Large intestine (tissue), 3 donors: ENCODE measurements at regions not wholly inside any gene's neighbourhood (a gene's known extent, or its start where the extent isn't known, plus 50 kb on each side); places are given as distances from the start of the nearest gene placed in this dataset.

Source experiments
- DNase-seq, 2 donors: peaks; one replicate each; pipeline versions ENCODE4 v3.0.0 to v3.0.0-alpha.2; 2013
- H3K27ac ChIP-seq: one replicate; pipeline ENCODE4 v1.5.1; 2013; ENCODE audit warnings: low read length
- H3K27me3 ChIP-seq: 2 replicates; pipeline ENCODE4 v1.6.1; 2013; ENCODE audit warnings: low read length; ENCODE audit not compliant: control insufficient read depth, insufficient read depth
- H3K36me3 ChIP-seq: 2 replicates; pipeline ENCODE4 v1.6.1; 2013; ENCODE audit warnings: low read length; ENCODE audit not compliant: control insufficient read depth, insufficient read depth
- H3K4me1 ChIP-seq: one replicate; pipeline ENCODE4 v1.6.1; 2013; ENCODE audit warnings: low read length; ENCODE audit not compliant: control insufficient read depth, insufficient read depth
- H3K4me3 ChIP-seq: one replicate; pipeline ENCODE4 v1.5.1; 2013; ENCODE audit warnings: low read length
- H3K9me3 ChIP-seq: one replicate; pipeline ENCODE4 v1.6.1; 2013; ENCODE audit warnings: mild to moderate bottlenecking, low read depth, low read length, moderate library complexity; ENCODE audit not compliant: control insufficient read depth
- WGBS: methylation state at CpG from one replicate; pipeline ENCODE4 v1.1.5; 2013; ENCODE audit warnings: low lambda C conversion rate; ENCODE audit not compliant: insufficient coverage; 5-methylcytosine and 5-hydroxymethylcytosine counted together

DNA sequence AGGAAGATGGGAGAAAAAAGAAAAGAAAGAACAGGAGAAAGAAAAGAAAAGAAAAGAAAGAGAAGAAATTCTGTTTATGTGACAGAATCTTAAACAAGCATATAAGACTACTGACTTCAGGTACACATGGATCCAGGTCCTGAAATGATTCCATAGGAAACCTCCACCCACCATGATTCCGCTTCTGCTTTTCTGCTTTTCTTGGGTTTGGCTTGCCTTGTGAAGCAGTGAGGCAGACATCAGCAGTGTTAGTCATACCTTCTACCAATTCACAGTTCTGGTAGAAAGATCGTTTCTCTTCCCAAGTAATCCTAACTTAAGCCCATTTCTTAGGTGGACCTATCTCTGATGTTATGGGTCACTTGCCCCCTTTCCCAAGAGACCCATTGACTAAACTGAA is 660.1 kb upstream of the RBFOX1 start:
- Histone ChIP-seq H3K36me3 (no peaks in the 10 kb centered on the region), H3K9me3 (no peaks in the 10 kb centered on the region), H3K4me1 (no peaks in the 10 kb centered on the region), H3K27me3 (no peaks in the 10 kb centered on the region), H3K4me3 (no peak overlapping the region), H3K27ac (no peak overlapping the region)
- WGBS: 100% methylated on average over 1 of the region's 2 CpGs
- no peak for DNase-seq

DNA sequence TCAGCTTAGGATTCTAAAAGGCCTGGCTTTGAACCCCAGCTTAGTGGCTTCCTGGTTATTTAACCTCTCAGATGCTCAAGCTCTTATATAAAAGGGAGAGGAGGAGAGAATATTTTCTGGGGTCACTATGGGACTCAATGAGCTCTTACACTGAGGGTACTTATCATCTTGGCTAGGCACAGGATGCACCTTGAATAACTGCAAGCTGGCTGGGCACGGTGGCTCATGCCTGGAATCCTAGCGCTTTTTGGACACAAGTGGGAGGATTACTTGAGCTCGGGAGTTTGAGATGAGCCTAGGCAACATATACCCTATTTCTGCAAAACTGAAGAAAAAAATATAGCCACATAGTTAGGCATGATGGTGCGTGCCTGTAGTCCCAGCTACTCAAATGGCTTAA is 665.3 kb upstream of the RBFOX1 start:
- no peaks in the 10 kb centered on the region for H3K27me3 ChIP-seq
- H3K9me3 ChIP-seq: no peaks in the 10 kb centered on the region
- H3K4me1 ChIP-seq: no peaks in the 10 kb centered on the region
- DNase-seq: no peak
- H3K27ac ChIP-seq: no peak overlapping the region
- H3K36me3 ChIP-seq: no peaks in the 10 kb centered on the region
- no peak overlapping the region for H3K4me3 ChIP-seq
- WGBS: no CpG with 5 or more reads among the region's 4 CpGs

DNA sequence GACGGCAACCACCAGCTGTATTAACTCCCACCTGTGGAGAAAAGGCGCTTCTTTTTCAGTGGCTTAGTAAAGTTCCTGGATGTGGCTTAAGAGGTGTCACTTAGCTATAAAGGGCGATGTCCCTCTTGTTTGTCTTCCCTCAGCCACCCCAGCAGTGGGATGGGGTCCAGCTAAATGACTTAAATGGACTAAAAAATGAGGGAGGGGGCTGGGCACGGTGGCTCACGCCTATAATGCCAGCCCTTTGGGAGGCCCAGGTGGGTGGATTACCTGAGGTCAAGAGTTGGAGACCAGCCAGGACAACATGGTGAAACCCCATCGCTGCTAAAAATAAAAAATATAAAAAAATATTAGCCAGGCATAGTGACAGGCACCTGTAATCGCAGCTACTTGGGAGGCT is 667.5 kb upstream of the RBFOX1 start:
- no peak overlapping the region for H3K27ac ChIP-seq
- H3K36me3 ChIP-seq: no peaks in the 10 kb centered on the region
- no peaks in the 10 kb centered on the region for H3K4me1 ChIP-seq
- H3K9me3 ChIP-seq: no peaks in the 10 kb centered on the region
- H3K4me3 ChIP-seq: no peak overlapping the region
- H3K27me3 ChIP-seq: no peaks in the 10 kb centered on the region
- no peak for DNase-seq
- 82% methylated on average over 2 of the region's 7 CpGs for WGBS

DNA sequence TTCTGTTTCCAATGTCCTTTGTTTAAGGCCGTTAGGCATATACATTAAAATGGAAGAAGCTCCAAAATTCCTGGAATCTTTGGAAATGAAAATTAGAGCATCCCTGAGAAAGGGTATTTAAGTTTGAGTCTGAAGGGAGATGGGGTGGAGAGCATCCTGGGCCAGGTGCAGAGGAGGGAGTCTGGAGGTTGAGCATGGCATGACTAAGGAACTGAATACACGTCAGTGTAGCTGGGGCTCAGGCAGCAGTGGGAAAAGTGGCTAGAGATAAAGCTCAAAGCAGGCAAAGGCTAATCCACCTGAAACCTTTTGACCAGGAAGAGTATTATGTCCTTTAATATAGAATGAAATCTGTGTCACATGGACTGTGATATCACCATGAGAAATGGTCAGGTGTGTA is 669.0 kb upstream of the RBFOX1 start:
- no CpG with 5 or more reads among the region's 2 CpGs for WGBS
- H3K27ac ChIP-seq: no peak overlapping the region
- no peaks in the 10 kb centered on the region for H3K9me3 ChIP-seq
- H3K27me3 ChIP-seq: no peaks in the 10 kb centered on the region
- H3K4me1 ChIP-seq: no peaks in the 10 kb centered on the region
- DNase-seq: no peak
- no peaks in the 10 kb centered on the region for H3K36me3 ChIP-seq
- H3K4me3 ChIP-seq: no peak overlapping the region

DNA sequence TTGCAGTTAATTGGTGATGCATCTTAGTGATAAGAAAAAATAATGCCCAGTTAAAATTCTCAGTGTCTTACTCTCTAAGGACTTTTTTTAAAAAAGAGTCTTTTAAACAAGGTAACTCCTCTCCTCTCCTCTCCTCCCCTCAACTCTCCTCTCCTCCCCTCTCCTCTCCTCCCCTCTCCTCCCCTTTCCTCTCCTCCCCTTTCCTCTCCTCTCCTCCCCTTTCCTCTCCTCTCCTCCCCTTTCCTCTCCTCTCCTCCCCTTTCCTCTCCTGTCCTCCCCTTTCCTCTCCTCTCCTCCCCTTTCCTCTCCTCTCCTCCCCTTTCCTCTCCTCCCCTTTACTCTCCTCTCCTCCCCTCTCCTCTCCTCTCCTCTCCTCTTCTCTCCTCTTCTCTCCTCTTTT is 675.9 kb upstream of the RBFOX1 start:
- H3K36me3 ChIP-seq: no peaks in the 10 kb centered on the region
- no peak overlapping the region for H3K4me3 ChIP-seq
- no peaks in the 10 kb centered on the region for H3K9me3 ChIP-seq
- no peak for DNase-seq
- no peak overlapping the region for H3K27ac ChIP-seq
- H3K27me3 ChIP-seq: no peaks in the 10 kb centered on the region
- no peaks in the 10 kb centered on the region for H3K4me1 ChIP-seq

- Histone ChIP-seq H3K4me1 (no peaks in the 10 kb centered on the region), H3K27me3 (peaks cover 6% of the 10 kb centered on the region), H3K36me3 (no peaks in the 10 kb centered on the region), H3K27ac (no peak overlapping the region), H3K9me3 (no peaks in the 10 kb centered on the region), H3K4me3 (no peak overlapping the region)
- DNase-seq: no peak
- 100% methylated on average over 1 of the region's 5 CpGs for WGBS
Measured at GRCh38 chr16:6646891-6647290, 685.8 kb upstream of the RBFOX1 start.

DNA sequence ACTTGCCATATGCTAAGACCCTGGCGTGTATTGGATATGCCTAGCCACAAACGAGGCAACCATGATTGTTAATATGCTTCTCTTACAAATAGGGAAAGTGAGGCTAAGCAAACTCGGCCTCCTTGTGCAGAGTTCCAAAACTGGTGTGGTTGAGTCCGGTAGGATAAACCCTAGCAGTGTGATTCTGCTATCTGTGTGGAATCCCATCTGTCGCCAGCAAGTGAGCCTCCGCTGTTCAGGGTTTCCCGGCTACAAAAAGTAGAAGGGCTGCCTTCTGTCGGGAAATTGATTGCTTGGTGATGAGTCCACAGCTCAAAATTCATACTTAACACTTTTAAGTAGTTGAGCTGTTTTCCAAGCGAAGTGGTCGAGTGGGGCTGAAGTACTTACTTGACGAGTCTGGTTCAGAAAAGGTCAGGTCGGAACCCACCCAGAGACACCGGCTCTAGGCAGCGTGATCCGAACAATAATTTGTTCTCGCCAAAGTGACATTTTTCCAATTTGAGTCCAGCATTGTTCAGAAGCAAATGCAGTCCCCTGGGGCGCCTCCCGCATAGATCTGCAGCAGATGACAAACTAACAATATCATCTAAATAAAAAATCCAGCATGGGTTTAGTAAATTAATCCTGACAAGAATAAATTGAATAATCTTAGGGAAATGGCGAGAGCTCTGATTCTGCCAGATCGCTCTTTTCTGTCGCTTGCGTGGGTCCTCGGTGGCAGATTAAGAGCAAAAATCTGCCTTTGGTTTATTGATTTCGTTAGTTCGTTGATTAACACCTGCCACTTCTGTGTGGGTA is 686.7 kb upstream of the RBFOX1 start:
- Histone ChIP-seq H3K36me3 (no peaks in the 10 kb centered on the region), H3K9me3 (no peaks in the 10 kb centered on the region), H3K27ac (no peak overlapping the region), H3K27me3 (peaks cover 9% of the 10 kb centered on the region), H3K4me1 (no peaks in the 10 kb centered on the region), H3K4me3 (no peak overlapping the region)
- WGBS: 77% methylated on average over 5 of the region's 25 CpGs
- no peak for DNase-seq

DNA sequence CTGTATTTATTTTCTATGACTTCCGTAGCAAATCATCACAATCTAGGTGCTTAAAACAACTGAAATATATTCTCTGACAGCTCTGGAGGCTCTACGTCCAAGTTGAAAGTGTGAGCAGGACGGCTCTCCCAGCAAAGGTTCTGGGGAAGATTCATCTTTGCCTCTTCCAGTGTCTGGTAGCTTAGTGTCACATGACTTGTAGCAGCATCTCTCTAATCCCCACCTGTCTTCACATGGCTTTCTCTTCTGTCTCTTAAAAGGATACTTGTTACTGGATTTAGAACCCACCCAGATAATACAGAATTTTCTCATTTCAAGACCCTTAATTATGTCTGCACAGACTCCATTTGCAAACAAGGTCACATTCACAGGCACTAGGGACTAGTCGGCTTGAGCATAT is 687.7 kb upstream of the RBFOX1 start:
- Histone ChIP-seq H3K36me3 (no peaks in the 10 kb centered on the region), H3K4me3 (no peak overlapping the region), H3K4me1 (no peaks in the 10 kb centered on the region), H3K27ac (no peak overlapping the region), H3K9me3 (no peaks in the 10 kb centered on the region), H3K27me3 (peaks cover 12% of the 10 kb centered on the region)
- DNase-seq: no peak
- no CpG with 5 or more reads among the region's 4 CpGs for WGBS

DNA sequence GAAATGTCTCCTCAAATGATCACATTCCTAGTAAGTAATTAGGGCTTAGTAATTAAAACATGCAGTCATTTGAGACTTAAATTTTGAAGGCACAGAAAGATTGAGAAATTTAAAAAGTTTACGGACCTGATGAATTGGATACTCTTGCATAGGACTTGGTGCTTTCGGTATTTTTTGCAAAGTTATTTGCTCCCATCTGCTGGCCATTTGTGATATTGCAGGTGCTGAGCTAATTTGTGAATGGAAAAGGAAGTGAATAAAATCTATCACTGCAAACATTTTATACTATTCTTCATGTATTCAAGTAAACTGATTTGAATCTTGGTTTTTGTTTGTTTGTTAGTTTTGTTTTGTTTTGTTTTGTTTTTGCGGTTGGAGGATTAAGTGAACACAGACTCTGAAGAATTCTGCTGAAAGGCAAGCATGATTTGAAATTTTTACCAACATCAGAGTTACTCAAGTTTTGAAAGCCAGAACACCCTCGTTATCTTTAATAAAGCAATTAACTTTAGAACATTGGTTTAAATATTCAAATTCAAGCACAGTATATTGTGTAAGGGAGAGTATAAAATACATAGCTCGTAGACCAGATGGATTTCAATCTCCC is 689.5 kb upstream of the RBFOX1 start:
- DNase-seq: peak; percentile 14 to 17
- WGBS: 0% methylated on average over 1 of the region's 5 CpGs

DNA sequence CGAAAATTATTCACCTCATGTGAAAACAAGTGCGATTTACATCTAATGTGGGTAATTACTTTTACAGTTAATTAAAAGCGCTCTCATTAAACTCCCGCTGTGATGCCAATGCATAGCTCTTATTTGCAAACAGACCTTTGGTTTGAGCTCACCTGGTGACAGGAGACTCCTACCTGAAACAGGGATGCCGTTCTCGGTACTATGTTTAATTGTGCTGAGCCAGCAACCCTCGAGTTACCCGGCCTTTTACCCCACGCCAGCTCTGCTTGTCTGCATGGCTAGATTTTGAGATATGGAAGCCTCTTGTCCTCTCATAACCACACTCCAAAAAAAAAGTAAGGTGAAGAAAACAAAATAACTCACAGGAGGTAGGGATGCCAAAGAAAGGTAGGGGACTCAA is 690.4 kb upstream of the RBFOX1 start:
- peaks cover 12% of the 10 kb centered on the region for H3K27me3 ChIP-seq
- no CpG with 5 or more reads among the region's 9 CpGs for WGBS
- no peak overlapping the region for H3K27ac ChIP-seq
- no peaks in the 10 kb centered on the region for H3K36me3 ChIP-seq
- no peaks in the 10 kb centered on the region for H3K9me3 ChIP-seq
- H3K4me1 ChIP-seq: no peaks in the 10 kb centered on the region
- H3K4me3 ChIP-seq: no peak overlapping the region
- no peak for DNase-seq

More for the DNA sequence above, 689.5 kb upstream of the RBFOX1 start:
- Histone ChIP-seq H3K4me1 (no peaks in the 10 kb centered on the region), H3K27me3 (peaks cover 12% of the 10 kb centered on the region), H3K36me3 (no peaks in the 10 kb centered on the region), H3K4me3 (no peak overlapping the region), H3K9me3 (no peaks in the 10 kb centered on the region), H3K27ac (no peak overlapping the region)

GRCh38 chr16:6641091-6641490 is 691.6 kb upstream of the RBFOX1 start:
- no peaks in the 10 kb centered on the region for H3K9me3 ChIP-seq
- 50% methylated on average over 1 of the region's 10 CpGs for WGBS
- H3K27me3 ChIP-seq: peaks cover 12% of the 10 kb centered on the region
- no peak for DNase-seq
- H3K4me3 ChIP-seq: no peak overlapping the region
- H3K27ac ChIP-seq: no peak overlapping the region
- H3K36me3 ChIP-seq: no peaks in the 10 kb centered on the region
- H3K4me1 ChIP-seq: no peaks in the 10 kb centered on the region
